PC-3 (cell line): ENCODE measurements at regions not wholly inside any gene's neighbourhood (a gene's known extent, or its start where the extent isn't known, plus 50 kb on each side); places are given as distances from the start of the nearest gene placed in this dataset.

Experiments used
- CTCF ChIP-seq: fragments of 300-600 bp; sonication (generic); conservative IDR thresholded peaks from 2 replicates; pipeline ENCODE4 v1.5.1; 2017; ENCODE audit warnings: antibody characterized with exemption, low read depth, mild to moderate bottlenecking, low read length
- EZH2 ChIP-seq: fragments of 300-600 bp; sonication (generic); IDR thresholded peaks from one replicate; pipeline ENCODE4 v1.6.1; 2017; ENCODE audit warnings: antibody characterized with exemption, mild to moderate bottlenecking, low read length; ENCODE audit not compliant: unreplicated experiment

- TF ChIP-seq CTCF (no peak), EZH2 (no peak)
Measured at GRCh38 chr1:195733408-195733807, 874.8 kb downstream of the KCNT2 start.
